CD8-positive, alpha-beta memory T cell (primary cell): ENCODE measurements at regions not wholly inside any gene's neighbourhood (a gene's known extent, or its start where the extent isn't known, plus 50 kb on each side); places are given as distances from the start of the nearest gene placed in this dataset.
"Not testable (repeated sequence)": the region's sequence is repeated elsewhere in the genome, so short reads cannot be mapped to it uniquely, and the experiment has no call there.

Source experiments
- CTCF ChIA-PET: fragments of 350-600 bp; sonication (Branson Sonifier 250); formaldehyde crosslinking; loops from one replicate; lab custom pipeline; 2021; ENCODE audit warnings: antibody characterized with exemption; lab: Charles Lee
- POLR2A ChIA-PET: fragments of 350-600 bp; sonication (Branson Sonifier 250); formaldehyde crosslinking; loops from one replicate; lab custom pipeline; 2021; ENCODE audit warnings: antibody characterized with exemption; lab: Charles Lee
- DNase-seq, 5 donors: peaks; one replicate each; pipeline versions ENCODE4 v3.0.0 to v3.0.0-alpha.2; 2020 to 2022; ENCODE audit warnings: mixed read lengths in 1 of 5
- H3K27ac ChIP-seq: one replicate; pipeline ENCODE4 v1.7.0; 2013; ENCODE audit warnings: low read depth, mild to moderate bottlenecking, low read length, moderate library complexity
- H3K27me3 ChIP-seq: 2 replicates; pipeline ENCODE4 v1.7.0; 2013; ENCODE audit warnings: low read length, mild to moderate bottlenecking; ENCODE audit not compliant: insufficient read depth, poor library complexity, severe bottlenecking
- H3K36me3 ChIP-seq: 2 replicates; pipeline ENCODE4 v1.7.0; 2013; ENCODE audit warnings: mild to moderate bottlenecking, low read length, moderate library complexity; ENCODE audit not compliant: insufficient read depth
- H3K4me1 ChIP-seq: 2 replicates; pipeline ENCODE4 v1.7.0; 2013; ENCODE audit warnings: mild to moderate bottlenecking, low read length, moderate library complexity; ENCODE audit not compliant: insufficient read depth
- H3K4me3 ChIP-seq: 2 replicates; pipeline ENCODE4 v1.7.0; 2013; ENCODE audit warnings: mild to moderate bottlenecking, low read length
- H3K9me3 ChIP-seq: 2 replicates; pipeline ENCODE4 v1.7.0; 2013; ENCODE audit warnings: mild to moderate bottlenecking, low read length
- H3K27ac Mint-ChIP-seq, 8 donors: one replicate each; pipeline ENCODE4 v1.8.0; 2020 to 2021; ENCODE audit warnings: mixed read lengths in 8 of 8, mild to moderate bottlenecking in 6 of 8, inconsistent platforms in 3 of 8, moderate library complexity in 3 of 8
- H3K27me3 Mint-ChIP-seq, 2 donors: one replicate each; pipeline ENCODE4 v1.8.0; 2020 to 2021; ENCODE audit warnings: mixed read lengths in 2 of 2, mild to moderate bottlenecking in 1 of 2, moderate library complexity in 1 of 2
- H3K36me3 Mint-ChIP-seq, 3 donors: one replicate each; pipeline ENCODE4 v1.8.0; 2020 to 2021; ENCODE audit warnings: mixed read lengths in 3 of 3, inconsistent platforms in 1 of 3, mild to moderate bottlenecking in 1 of 3
- H3K4me1 Mint-ChIP-seq, 3 donors: one replicate each; pipeline ENCODE4 v1.8.0; 2020 to 2021; ENCODE audit warnings: mixed read lengths in 3 of 3, inconsistent platforms in 1 of 3, mild to moderate bottlenecking in 1 of 3
- H3K4me3 Mint-ChIP-seq, 7 donors: one replicate each; pipeline ENCODE4 v1.8.0; 2020 to 2021; ENCODE audit warnings: mixed read lengths in 7 of 7, mild to moderate bottlenecking in 6 of 7, moderate library complexity in 4 of 7, inconsistent platforms in 2 of 7
- H3K9me3 Mint-ChIP-seq, 5 donors: one replicate each; pipeline ENCODE4 v1.8.0; 2020 to 2022; ENCODE audit warnings: mixed read lengths in 5 of 5, mild to moderate bottlenecking in 3 of 5, moderate library complexity in 2 of 5, inconsistent platforms in 1 of 5

GRCh38 chr20:51945177-51945576 lies 142.9 kb upstream of the SALL4 start:
- no peak overlapping the region for H3K27ac ChIP-seq
- no peaks in the 10 kb centered on the region for H3K9me3 Mint-ChIP-seq
- ChIA-PET POLR2A (no interaction called here), CTCF (no interaction called here)
- H3K4me3 ChIP-seq = no peak overlapping the region
- H3K27ac Mint-ChIP-seq = no peak overlapping the region
- H3K36me3 ChIP-seq = no peaks in the 10 kb centered on the region
- H3K4me1 Mint-ChIP-seq = no peaks in the 10 kb centered on the region
- H3K4me1 ChIP-seq = no peaks in the 10 kb centered on the region
- no peaks in the 10 kb centered on the region for H3K27me3 ChIP-seq
- no peak for DNase-seq
- no peak overlapping the region for H3K4me3 Mint-ChIP-seq
- H3K36me3 Mint-ChIP-seq = no peaks in the 10 kb centered on the region
- H3K27me3 Mint-ChIP-seq = peaks cover 3% of the 10 kb centered on the region in 2 donors
- no peaks in the 10 kb centered on the region for H3K9me3 ChIP-seq

- H3K4me3 ChIP-seq = no peak overlapping the region
- CTCF ChIA-PET = no interaction called here
- no peaks in the 10 kb centered on the region for H3K9me3 ChIP-seq
- Mint-ChIP-seq H3K27me3 (peaks cover 3% of the 10 kb centered on the region in 2 donors), H3K4me1 (no peaks in the 10 kb centered on the region), H3K9me3 (no peaks in the 10 kb centered on the region), H3K36me3 (no peaks in the 10 kb centered on the region), H3K4me3 (no peak overlapping the region), H3K27ac (no peak overlapping the region)
- no peaks in the 10 kb centered on the region for H3K36me3 ChIP-seq
- DNase-seq = no peak
- no peak overlapping the region for H3K27ac ChIP-seq
- no peaks in the 10 kb centered on the region for H3K4me1 ChIP-seq
- no peaks in the 10 kb centered on the region for H3K27me3 ChIP-seq
- POLR2A ChIA-PET = no interaction called here
These were observed 141.4 kb upstream of the SALL4 start for GRCh38 chr20:51943761-51944160.

- H3K27me3 Mint-ChIP-seq, H3K27ac ChIP-seq, H3K9me3 Mint-ChIP-seq, DNase-seq, H3K4me1 Mint-ChIP-seq, H3K27ac Mint-ChIP-seq, CTCF ChIA-PET, H3K36me3 ChIP-seq, H3K27me3 ChIP-seq, H3K4me3 ChIP-seq, H3K4me3 Mint-ChIP-seq, H3K4me1 ChIP-seq, H3K36me3 Mint-ChIP-seq, POLR2A ChIA-PET, H3K9me3 ChIP-seq: not testable (repeated sequence)
These were observed 141.0 kb upstream of the SALL4 start for GRCh38 chr20:51943326-51943725.

GRCh38 chr20:51941503-51941902 lies 139.2 kb upstream of the SALL4 start:
- no peaks in the 10 kb centered on the region for H3K4me1 Mint-ChIP-seq
- Histone ChIP-seq H3K27ac (no peak overlapping the region), H3K4me3 (no peak overlapping the region), H3K27me3 (no peaks in the 10 kb centered on the region), H3K36me3 (no peaks in the 10 kb centered on the region), H3K4me1 (no peaks in the 10 kb centered on the region), H3K9me3 (no peaks in the 10 kb centered on the region)
- ChIA-PET POLR2A (no interaction called here), CTCF (no interaction called here)
- no peak overlapping the region for H3K27ac Mint-ChIP-seq
- peaks cover 3% of the 10 kb centered on the region in 2 donors for H3K27me3 Mint-ChIP-seq
- H3K9me3 Mint-ChIP-seq = no peaks in the 10 kb centered on the region
- no peak overlapping the region for H3K4me3 Mint-ChIP-seq
- H3K36me3 Mint-ChIP-seq = no peaks in the 10 kb centered on the region
- DNase-seq = no peak

GRCh38 chr20:51939259-51939585 lies 136.9 kb upstream of the SALL4 start:
- ChIA-PET POLR2A (interaction anchor here (0.6 kb wide), 1 partner anchor 148 kb away, joined by 3 read pairs; no protein-coding TSS in a partner anchor), CTCF (no interaction called here)
- H3K4me3 Mint-ChIP-seq = no peak overlapping the region
- H3K27me3 ChIP-seq = no peaks in the 10 kb centered on the region
- H3K27me3 Mint-ChIP-seq = peaks cover 3% of the 10 kb centered on the region in 2 donors
- H3K9me3 ChIP-seq = no peaks in the 10 kb centered on the region
- no peaks in the 10 kb centered on the region for H3K4me1 ChIP-seq
- no peak overlapping the region for H3K4me3 ChIP-seq
- no peak overlapping the region for H3K27ac ChIP-seq
- H3K9me3 Mint-ChIP-seq = no peaks in the 10 kb centered on the region
- no peaks in the 10 kb centered on the region for H3K36me3 Mint-ChIP-seq
- no peaks in the 10 kb centered on the region for H3K36me3 ChIP-seq
- peak overlapping the region in 2 of 8 donors; percentile 22 to 38 for H3K27ac Mint-ChIP-seq
- DNase-seq = no peak
- H3K4me1 Mint-ChIP-seq = no peaks in the 10 kb centered on the region

GRCh38 chr20:51938559-51939258 lies 136.4 kb upstream of the SALL4 start:
- H3K4me1 ChIP-seq = no peaks in the 10 kb centered on the region
- DNase-seq = no peak
- H3K4me3 ChIP-seq = no peak overlapping the region
- no peak overlapping the region for H3K27ac ChIP-seq
- H3K9me3 ChIP-seq = no peaks in the 10 kb centered on the region
- peak overlapping the region in 1 of 8 donors; percentile 38 for H3K27ac Mint-ChIP-seq
- H3K27me3 ChIP-seq = no peaks in the 10 kb centered on the region
- H3K9me3 Mint-ChIP-seq = no peaks in the 10 kb centered on the region
- no peaks in the 10 kb centered on the region for H3K4me1 Mint-ChIP-seq
- no peaks in the 10 kb centered on the region for H3K36me3 Mint-ChIP-seq
- H3K4me3 Mint-ChIP-seq = no peak overlapping the region
- H3K27me3 Mint-ChIP-seq = peaks cover under 1 to 3% of the 10 kb centered on the region in 2 donors
- H3K36me3 ChIP-seq = no peaks in the 10 kb centered on the region
- ChIA-PET POLR2A (interaction anchor here (0.6 kb wide), 1 partner anchor 149 kb away, joined by 3 read pairs; no protein-coding TSS in a partner anchor), CTCF (no interaction called here)

- POLR2A ChIA-PET = interaction anchor here (0.6 kb wide), 1 partner anchor 303 kb away, joined by 3 read pairs; no protein-coding TSS in a partner anchor
- Mint-ChIP-seq H3K27me3 (peaks cover 0 to 2% of the 10 kb centered on the region in 2 donors), H3K9me3 (no peaks in the 10 kb centered on the region), H3K36me3 (no peaks in the 10 kb centered on the region), H3K4me3 (no peak overlapping the region), H3K27ac (no peak overlapping the region), H3K4me1 (no peaks in the 10 kb centered on the region)
- CTCF ChIA-PET = no interaction called here
- Histone ChIP-seq H3K9me3 (no peaks in the 10 kb centered on the region), H3K36me3 (no peaks in the 10 kb centered on the region), H3K27me3 (no peaks in the 10 kb centered on the region), H3K4me1 (no peaks in the 10 kb centered on the region), H3K4me3 (no peak overlapping the region), H3K27ac (no peak overlapping the region)
- no peak for DNase-seq
These were observed 135.5 kb upstream of the SALL4 start for GRCh38 chr20:51937779-51938178.

- ChIA-PET CTCF (interaction anchor here (0.8 kb wide), 1 partner anchor 17 kb away, joined by 3 read pairs; no protein-coding TSS in a partner anchor), POLR2A (no interaction called here)
- H3K36me3 Mint-ChIP-seq = no peaks in the 10 kb centered on the region
- H3K4me3 Mint-ChIP-seq = no peak overlapping the region
- H3K27ac Mint-ChIP-seq = no peak overlapping the region
- no peaks in the 10 kb centered on the region for H3K9me3 Mint-ChIP-seq
- Histone ChIP-seq H3K27me3 (no peaks in the 10 kb centered on the region), H3K27ac (no peak overlapping the region), H3K4me1 (no peaks in the 10 kb centered on the region), H3K9me3 (no peaks in the 10 kb centered on the region), H3K4me3 (no peak overlapping the region), H3K36me3 (no peaks in the 10 kb centered on the region)
- DNase-seq = no peak
- no peaks in the 10 kb centered on the region for H3K27me3 Mint-ChIP-seq
- no peaks in the 10 kb centered on the region for H3K4me1 Mint-ChIP-seq
These were observed 134.1 kb upstream of the SALL4 start for GRCh38 chr20:51936377-51936776.
